ENCODE measurements at regions not wholly inside any gene's neighbourhood (a gene's known extent, or its start where the extent isn't known, plus 50 kb on each side); places are given as distances from the start of the nearest gene placed in this dataset.

- DNase-seq, result peak in 1 of 58 donors; percentile 1
Observed at GRCh38 chr2:164182116-164182627, 439.1 kb downstream of the GRB14 start.

DNA sequence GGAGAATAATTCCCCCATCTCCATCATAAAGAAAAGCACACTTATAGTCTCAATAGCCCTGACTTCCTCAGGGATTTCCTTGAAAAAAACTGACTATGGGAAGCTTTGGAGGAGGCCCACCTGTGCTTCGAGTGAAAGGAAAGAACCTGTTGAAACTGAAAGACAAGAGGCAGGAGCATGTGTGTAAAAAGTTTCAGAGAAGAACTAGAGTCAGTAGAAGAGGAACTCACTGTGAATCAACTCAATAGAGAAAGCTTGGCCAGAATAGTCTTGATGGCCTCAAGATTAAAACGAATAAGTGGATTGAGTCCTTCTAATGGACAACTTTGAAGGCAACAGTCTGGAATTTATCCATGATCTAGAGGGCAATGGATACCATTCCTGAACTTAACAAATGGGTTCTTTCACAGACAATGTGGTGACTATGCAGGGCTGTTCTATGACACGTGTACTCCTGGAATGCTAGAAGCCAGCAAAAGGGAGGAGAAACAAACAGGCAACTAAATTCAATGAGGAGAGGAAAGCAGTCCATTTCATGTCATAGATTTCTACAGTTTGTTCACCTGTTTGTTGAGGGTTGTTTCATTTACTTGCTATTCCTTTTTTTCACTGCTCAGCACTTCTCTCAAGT, 442.3 kb downstream of the GRB14 start:
- no peak for DNase-seq

DNA sequence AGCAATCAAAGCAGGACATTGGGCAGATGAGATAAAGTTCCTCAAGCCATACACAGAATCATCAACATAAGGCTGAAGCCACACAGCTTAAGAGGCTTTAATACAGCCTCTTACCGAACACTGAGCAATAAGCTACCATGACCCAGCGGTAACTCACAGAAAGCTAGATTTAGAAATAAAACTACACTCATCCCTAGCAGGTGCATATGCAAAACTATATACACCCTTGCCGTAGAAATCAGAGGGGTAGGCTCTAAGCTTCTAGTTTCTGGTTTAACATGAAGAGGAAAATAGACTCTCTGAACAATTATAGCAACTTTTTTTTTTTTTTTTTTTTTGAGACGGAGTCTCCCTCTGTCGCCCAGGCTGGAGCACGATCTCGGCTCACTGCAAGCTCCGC, 428.8 kb upstream of the FIGN start:
- no peak for DNase-seq

- no peak for DNase-seq
Observed at GRCh38 chr2:164155558-164155957, 419.8 kb upstream of the FIGN start.

DNA sequence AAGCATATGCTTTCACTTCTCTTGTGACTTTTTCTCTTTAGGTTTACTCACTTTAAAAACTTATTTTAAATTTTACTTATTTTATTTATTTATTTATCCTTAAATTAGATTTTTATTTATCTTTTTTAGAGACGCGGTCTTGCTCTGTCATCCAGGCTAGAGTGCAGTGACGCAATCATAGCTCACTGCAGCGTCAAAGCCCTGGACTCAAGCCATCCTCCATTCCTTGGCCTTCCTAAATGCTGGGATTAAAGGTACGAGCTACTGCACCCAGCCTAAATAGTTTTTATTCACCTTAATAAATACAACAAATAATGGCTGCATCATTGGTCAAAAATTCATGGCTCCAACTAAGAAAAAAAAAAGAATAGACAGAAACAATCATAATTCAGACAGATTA, 415.7 kb upstream of the FIGN start:
- DNase-seq, result no peak

DNA sequence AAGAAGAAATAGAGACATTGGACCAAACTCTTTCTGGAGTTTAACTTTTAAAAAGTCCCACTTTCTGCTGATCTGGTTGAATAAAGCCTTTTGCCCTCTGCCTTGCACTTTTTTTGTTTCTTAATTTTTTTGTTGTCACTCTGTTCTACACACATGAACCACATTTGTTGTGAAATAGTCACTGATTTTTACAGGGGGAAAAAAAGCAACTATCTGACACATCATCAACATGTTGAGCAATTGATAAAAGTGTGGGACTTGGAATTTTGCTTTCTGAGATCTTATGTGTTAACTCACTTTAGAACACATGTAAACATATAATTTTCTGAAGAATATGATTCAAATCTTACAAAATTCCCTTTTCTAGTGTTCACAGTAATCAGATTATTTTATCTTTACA, 414.8 kb upstream of the FIGN start:
- no peak for DNase-seq

- no peak for DNase-seq
Observed at GRCh38 chr2:164146441-164146840, 410.6 kb upstream of the FIGN start.

- no peak for DNase-seq
Observed at GRCh38 chr2:164145093-164145987, 409.5 kb upstream of the FIGN start.

DNA sequence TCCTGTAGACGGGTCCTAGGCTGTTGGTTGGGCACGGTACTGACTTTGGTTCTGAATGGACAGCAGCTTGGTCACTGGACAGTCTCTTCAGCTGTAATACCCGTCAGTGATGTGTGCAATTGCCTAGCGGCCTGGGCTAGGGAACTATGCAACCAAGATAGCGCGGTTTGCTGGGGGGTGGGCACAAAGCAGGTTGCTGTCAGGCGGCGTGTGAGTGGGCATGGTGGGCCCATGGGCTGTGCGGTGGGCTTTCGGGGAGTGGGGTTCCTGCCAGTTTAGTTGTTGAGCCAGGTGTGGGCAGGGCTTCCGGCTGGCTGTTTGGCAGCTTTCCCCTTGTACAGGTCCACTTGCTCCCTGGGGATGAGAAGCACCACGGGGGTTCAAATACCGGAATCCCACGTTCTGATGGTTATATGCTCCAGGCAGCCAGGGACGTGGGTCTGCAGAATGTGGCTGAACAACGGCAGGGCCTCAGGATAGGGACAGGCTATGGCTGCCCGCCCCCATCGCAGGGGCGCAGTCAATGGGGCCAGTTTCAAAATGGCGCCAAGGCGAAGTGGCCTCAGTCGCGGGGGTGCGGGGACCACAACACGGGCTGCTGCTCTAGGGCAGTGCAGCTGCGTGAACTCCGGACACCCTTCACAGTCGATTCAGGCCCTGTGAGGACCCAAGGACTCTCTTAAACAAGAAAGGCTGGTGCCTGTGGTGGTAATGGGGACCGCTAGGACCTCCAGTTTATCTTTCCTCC, 407.5 kb upstream of the FIGN start:
- DNase-seq, result no peak

DNA sequence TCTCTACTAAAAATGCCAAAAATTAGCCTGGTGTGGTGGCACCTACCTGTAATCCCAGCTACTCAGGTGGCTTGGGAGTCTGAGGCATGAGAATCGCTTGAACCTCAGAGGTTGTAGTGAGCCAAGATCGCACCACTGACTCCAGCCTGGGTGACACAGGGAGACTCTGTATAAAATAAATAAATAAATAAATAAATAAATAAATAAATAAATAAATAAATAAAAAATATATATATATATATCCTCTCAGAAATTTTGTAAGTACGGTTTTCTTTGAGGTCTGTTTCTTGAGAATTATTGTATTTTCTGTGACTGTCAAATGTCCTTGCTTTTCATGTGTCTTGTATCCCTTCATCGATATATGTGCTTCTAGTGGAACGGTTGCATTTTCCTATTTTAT, 406.9 kb upstream of the FIGN start:
- DNase-seq, result no peak

DNA sequence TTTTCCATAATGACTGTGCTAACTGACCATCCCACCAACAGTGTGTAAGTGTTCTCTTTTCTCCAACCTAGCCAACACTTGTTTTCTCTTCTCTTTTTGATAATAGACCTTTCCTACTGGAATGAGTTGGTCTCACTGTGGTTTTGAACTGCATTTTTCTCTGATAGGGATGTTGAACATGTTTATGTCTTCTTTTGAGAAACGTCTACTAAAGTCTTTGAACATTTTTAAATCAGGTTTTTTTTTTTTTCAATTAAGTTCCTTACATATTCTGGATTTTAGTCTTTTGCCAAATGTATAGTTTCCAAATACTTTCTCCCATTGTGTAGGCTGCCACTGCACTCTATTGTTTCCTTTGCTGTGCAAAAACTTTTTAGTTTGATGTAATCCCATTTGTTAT, 405.5 kb upstream of the FIGN start:
- DNase-seq, result no peak

DNA sequence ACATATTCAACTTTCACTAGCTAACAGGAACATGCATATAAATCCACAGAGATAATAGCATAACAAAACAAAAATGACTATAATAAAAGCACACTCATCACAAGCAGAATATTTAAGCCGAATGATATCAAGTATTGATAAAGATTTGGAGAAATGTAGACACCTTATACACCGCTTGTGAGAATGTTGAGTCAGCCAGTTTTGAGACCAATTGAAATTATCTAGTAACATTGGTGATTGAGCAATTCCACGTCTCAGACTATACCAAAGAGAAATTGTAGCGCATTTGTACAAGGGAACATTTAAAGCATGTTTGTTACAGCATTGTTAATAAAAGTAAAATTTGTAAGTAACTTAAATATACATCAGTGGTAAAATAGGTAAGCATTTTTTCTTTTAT, 402.9 kb upstream of the FIGN start:
- no peak for DNase-seq

GRCh38 chr2:164134336-164134735, 398.5 kb upstream of the FIGN start:
- peak in 2 of 58 donors; percentile 1 to 3 for DNase-seq

- DNase-seq, result no peak
Observed at GRCh38 chr2:164127971-164128527, 392.2 kb upstream of the FIGN start.

- no peak for DNase-seq
Observed at GRCh38 chr2:164126960-164127660, 391.3 kb upstream of the FIGN start.

- DNase-seq, result no peak
Observed at GRCh38 chr2:164115806-164116205, 380.0 kb upstream of the FIGN start.

GRCh38 chr2:164114937-164115336, 379.1 kb upstream of the FIGN start:
- no peak for DNase-seq

GRCh38 chr2:164112105-164112504, 376.3 kb upstream of the FIGN start:
- no peak for DNase-seq

DNA sequence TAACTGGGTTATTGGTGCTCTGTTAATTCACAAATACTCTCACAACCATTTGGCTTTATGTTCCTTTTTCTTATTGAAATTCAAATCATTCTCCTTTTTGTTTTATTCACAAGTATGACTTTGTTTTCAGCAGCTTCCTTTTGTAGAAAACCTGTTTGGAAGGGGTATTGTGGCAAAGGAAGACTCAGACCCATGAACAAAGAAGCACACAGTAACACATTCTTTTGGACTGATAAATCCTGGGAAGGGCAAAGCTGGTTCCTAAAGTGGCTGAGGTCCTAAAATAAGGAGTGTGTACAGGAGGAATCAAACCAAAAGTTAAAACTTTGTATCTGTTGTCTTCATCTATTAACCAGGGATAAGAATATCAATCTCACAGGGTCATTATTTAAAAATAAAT, 374.7 kb upstream of the FIGN start:
- no peak for DNase-seq

DNA sequence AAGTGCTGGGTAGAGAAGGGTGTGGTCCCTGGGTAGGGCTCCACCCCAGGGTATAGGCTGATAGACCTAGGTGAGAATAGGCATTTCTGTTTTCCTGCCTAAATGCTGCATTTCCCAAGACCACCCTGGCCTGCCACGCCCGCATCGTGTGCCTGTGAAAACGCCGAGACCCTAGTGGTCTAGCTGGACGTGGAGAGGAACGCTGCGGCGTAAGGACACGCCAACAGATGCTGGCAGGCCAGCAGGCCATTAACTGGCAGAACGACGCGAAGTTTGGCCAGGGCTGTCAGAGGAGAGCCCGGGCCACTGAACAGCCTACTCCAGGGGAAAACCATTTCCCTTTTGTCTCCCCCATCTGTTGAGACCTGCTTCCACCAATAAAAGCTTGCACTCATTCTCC, 373.2 kb upstream of the FIGN start:
- no peak for DNase-seq

DNA sequence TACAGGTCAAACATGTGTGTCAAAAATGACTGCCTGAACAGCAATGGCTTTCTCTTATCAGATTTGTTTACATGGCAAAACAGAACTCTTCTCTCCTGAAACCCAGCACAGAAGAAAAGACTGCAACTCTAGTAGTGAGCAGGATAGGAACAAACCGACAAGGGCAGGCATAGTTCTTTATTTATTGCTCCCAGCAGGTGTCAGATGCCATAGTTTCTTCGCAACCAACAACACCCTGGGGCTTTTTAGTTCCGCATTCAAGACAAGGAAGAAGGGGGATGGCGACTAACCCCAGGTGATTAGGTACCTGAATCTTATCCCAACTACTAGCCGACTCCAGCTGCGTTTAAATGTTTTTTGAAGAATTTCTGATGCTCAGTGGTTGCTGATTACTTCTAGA, 367.5 kb upstream of the FIGN start:
- no peak for DNase-seq

All from anterior cingulate cortex (tissue), 58 donors.